ENCODE measurements at regions not wholly inside any gene's neighbourhood (a gene's known extent, or its start where the extent isn't known, plus 50 kb on each side); places are given as distances from the start of the nearest gene placed in this dataset.

DNA sequence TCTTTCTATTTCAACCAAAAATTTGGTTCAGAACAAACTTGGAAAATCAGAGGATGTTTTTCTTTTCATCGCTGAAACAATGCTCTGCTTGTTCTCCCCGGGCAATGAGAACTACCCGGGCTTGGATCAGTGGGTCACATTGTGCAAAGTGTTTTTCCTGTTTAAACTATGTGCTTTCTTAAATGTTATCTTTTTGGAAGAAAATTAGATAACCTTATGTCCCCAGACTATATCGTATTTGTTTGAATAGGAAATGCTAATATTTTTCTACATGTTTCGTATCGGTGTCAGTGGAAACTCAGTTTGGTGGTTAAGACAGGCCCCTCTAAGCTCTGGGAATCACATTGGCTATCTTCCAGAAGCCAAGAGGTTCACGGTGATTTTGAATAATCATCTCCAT is 319.5 kb upstream of the NFE2L3 start:
- TF ChIP-seq, protein P1, sequence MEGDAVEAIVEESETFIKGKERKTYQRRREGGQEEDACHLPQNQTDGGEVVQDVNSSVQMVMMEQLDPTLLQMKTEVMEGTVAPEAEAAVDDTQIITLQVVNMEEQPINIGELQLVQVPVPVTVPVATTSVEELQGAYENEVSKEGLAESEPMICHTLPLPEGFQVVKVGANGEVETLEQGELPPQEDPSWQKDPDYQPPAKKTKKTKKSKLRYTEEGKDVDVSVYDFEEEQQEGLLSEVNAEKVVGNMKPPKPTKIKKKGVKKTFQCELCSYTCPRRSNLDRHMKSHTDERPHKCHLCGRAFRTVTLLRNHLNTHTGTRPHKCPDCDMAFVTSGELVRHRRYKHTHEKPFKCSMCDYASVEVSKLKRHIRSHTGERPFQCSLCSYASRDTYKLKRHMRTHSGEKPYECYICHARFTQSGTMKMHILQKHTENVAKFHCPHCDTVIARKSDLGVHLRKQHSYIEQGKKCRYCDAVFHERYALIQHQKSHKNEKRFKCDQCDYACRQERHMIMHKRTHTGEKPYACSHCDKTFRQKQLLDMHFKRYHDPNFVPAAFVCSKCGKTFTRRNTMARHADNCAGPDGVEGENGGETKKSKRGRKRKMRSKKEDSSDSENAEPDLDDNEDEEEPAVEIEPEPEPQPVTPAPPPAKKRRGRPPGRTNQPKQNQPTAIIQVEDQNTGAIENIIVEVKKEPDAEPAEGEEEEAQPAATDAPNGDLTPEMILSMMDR (IDR thresholded peaks at IDR 0.05): no peak
- no peak for TF ChIP-seq POLR2A (IDR thresholded peaks at IDR 0.05)

All from adrenal gland (tissue), 5 donors.